GM20000 (cell line): ENCODE measurements at regions not wholly inside any gene's neighbourhood (a gene's known extent, or its start where the extent isn't known, plus 50 kb on each side); places are given as distances from the start of the nearest gene placed in this dataset.

Source experiments
- DNase-seq: peaks from one replicate; pipeline ENCODE4 v3.0.0; 2012; ENCODE audit warnings: low spot score
- CTCF ChIP-seq: IDR thresholded peaks from 2 replicates; pipeline ENCODE4 v1.5.1; 2012; ENCODE audit warnings: mild to moderate bottlenecking, control low read depth; ENCODE audit errors: extremely low read depth, missing control alignments

GRCh38 chr6:148225871-148226270 is 116.8 kb upstream of the SASH1 start:
- TF ChIP-seq CTCF, result no peak
- no peak for DNase-seq

- DNase-seq, result no peak
- no peak for TF ChIP-seq CTCF
Measured at GRCh38 chr6:148226284-148226683, 116.4 kb upstream of the SASH1 start.

GRCh38 chr6:148231572-148231971 is 111.1 kb upstream of the SASH1 start:
- TF ChIP-seq CTCF, result no peak
- DNase-seq, result no peak

GRCh38 chr6:148235446-148235845 is 107.2 kb upstream of the SASH1 start:
- DNase-seq, result no peak
- no peak for TF ChIP-seq CTCF

GRCh38 chr6:148238713-148239112 is 103.9 kb upstream of the SASH1 start:
- DNase-seq, result no peak
- no peak for TF ChIP-seq CTCF

GRCh38 chr6:148239215-148239614 is 103.4 kb upstream of the SASH1 start:
- no peak for TF ChIP-seq CTCF
- DNase-seq, result no peak

- no peak for DNase-seq
Measured at GRCh38 chr6:148239801-148240460, 102.7 kb upstream of the SASH1 start.

More at GRCh38 chr6:148239801-148240460, 102.7 kb upstream of the SASH1 start:
- TF ChIP-seq CTCF, result no peak
